Stimulated activated naive B cell treated with anti-CD40 and anti-IgM and Interleukin-4, amounts not matched to agents 10 μg/mL and 1 μg/mL and 100 μg/mL, for 72 hours (primary cell): ENCODE measurements at regions not wholly inside any gene's neighbourhood (a gene's known extent, or its start where the extent isn't known, plus 50 kb on each side); places are given as distances from the start of the nearest gene placed in this dataset.

Experiments
- ATAC-seq, 2 donors: fragments of 150-1000 bp; cut with Tn5 transposase; replicated peaks; 2 replicates each; pipeline ENCODE4 v1.10.0; 2021; ENCODE audit warnings: moderate library complexity in 1 of 2
- DNase-seq: peaks from one replicate; pipeline ENCODE4 v3.0.0; 2021
- H3K27ac Mint-ChIP-seq: one replicate; pipeline ENCODE4 v1.8.0; 2022; ENCODE audit warnings: mild to moderate bottlenecking, mixed read lengths
- H3K27me3 Mint-ChIP-seq, 2 donors: one replicate each; pipeline ENCODE4 v1.8.0; 2022; ENCODE audit warnings: mixed read lengths in 2 of 2
- H3K36me3 Mint-ChIP-seq, 2 donors: one replicate each; pipeline ENCODE4 v1.8.0; 2022; ENCODE audit warnings: mixed read lengths in 2 of 2, mild to moderate bottlenecking in 1 of 2
- H3K4me1 Mint-ChIP-seq, 2 donors: one replicate each; pipeline ENCODE4 v1.8.0; 2022; ENCODE audit warnings: mixed read lengths in 2 of 2, mild to moderate bottlenecking in 1 of 2
- H3K4me3 Mint-ChIP-seq, 2 donors: one replicate each; pipeline ENCODE4 v1.8.0; 2022; ENCODE audit warnings: mild to moderate bottlenecking in 2 of 2, mixed read lengths in 2 of 2, moderate library complexity in 1 of 2
- H3K9me3 Mint-ChIP-seq, 2 donors: one replicate each; pipeline ENCODE4 v1.8.0; 2022; ENCODE audit warnings: mixed read lengths in 2 of 2, mild to moderate bottlenecking in 1 of 2

DNA sequence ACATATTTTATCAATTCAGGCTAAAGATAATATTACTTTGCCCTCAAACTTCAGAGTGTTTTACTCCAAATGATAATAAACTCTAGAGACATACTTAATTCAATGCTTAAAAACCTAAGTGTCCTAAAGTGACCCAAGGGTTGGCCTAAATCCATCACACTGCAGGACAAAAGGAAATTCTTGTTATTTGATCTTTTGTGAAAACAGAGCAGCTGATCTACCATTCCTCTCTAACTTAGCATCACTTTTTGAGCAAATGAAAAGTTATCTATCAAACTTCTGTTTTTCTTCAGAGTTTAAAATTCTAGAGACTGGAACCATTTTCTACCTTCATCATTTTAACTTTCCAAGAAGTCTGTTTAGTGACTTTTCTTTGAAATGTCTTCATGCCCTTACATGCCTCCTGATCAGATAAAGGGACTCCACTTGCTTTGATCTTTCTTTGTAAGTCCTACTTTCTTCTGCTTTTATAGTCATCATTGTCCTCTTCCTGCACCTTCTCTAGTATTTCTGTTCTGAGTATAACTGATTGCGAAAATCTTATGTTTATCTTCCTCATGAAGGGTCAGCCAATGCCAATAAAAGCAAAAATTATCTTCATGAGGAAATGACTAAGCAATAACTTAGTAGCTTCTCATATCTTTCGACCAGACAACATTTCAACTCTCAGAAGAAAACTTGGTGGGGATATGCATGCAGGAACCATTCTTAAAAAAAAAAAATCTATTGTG, 378.7 kb upstream of the TGFBR2 start:
- H3K9me3 Mint-ChIP-seq: no peaks in the 10 kb centered on the region
- no peak overlapping the region for H3K4me3 Mint-ChIP-seq
- peaks cover 0 to 3% of the 10 kb centered on the region in 2 donors for H3K27me3 Mint-ChIP-seq
- DNase-seq (no peak), ATAC-seq (no peak)
- no peaks in the 10 kb centered on the region for H3K36me3 Mint-ChIP-seq
- H3K4me1 Mint-ChIP-seq: peaks cover 2 to 6% of the 10 kb centered on the region in 2 donors
- no peak overlapping the region for H3K27ac Mint-ChIP-seq

DNA sequence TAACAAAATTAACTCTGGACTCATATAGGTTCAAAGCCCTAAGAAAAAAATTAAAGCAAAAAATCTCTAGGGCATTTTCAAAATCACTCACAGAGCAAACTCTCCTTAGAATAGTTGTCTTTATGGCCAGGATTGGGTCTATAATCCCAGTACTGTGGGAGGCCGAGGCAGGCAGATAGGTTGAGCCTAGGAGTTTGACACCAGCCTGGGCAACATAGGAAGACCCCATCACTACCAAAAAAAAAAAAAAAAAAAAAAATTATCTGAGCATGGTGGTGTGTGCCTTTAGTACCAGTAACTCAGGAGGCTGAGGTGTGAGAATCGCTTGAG, 378.1 kb upstream of the TGFBR2 start:
- no peak for ATAC-seq
- H3K36me3 Mint-ChIP-seq: no peaks in the 10 kb centered on the region
- no peak for DNase-seq
- H3K27ac Mint-ChIP-seq: no peak overlapping the region
- H3K27me3 Mint-ChIP-seq: no peaks in the 10 kb centered on the region
- H3K4me1 Mint-ChIP-seq: peaks cover 0 to 6% of the 10 kb centered on the region in 2 donors
- no peaks in the 10 kb centered on the region for H3K9me3 Mint-ChIP-seq
- no peak overlapping the region for H3K4me3 Mint-ChIP-seq

DNA sequence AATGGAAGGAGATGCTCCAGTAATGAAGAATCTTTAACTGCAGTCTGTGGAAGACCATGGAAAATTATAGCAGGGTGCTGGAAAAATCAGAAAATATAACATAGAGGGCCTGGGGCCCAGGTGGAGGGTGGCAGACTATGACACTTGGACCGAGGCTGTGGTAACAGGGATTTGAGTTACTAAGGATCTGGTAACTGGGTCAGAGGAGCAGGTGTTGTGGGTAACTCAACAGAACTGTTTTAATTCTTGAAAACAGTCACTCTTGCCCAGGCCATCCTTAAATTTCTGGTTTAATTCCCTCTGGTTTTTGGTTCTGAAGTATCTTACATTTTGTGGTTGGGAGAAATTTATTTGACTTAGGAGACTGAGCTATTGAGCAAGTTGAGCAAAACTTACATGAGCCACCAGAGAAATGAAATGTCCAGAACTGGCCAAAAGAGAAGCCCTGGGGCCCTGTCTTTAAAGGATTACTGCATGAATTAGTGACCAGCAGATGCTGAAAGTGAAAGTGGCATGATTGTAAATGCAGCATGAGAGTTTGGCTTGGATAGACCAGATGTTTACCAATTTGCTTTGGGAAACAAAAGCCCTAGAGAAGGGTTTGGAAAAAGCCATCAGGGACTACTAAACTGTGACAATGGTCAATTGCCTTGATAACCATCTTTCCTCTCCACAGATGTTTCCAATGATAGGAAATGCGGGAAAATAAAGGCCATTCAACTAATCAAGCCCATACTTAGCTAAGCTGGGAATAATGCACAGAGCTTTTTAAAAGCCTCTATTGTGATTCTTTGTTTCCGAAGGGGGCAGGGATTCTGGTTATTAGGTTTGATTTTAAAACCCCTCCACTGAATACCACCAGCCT, 374.9 kb upstream of the TGFBR2 start:
- no peak overlapping the region for H3K27ac Mint-ChIP-seq
- no peak for ATAC-seq
- H3K4me1 Mint-ChIP-seq: peaks cover 0 to 6% of the 10 kb centered on the region in 2 donors

DNA sequence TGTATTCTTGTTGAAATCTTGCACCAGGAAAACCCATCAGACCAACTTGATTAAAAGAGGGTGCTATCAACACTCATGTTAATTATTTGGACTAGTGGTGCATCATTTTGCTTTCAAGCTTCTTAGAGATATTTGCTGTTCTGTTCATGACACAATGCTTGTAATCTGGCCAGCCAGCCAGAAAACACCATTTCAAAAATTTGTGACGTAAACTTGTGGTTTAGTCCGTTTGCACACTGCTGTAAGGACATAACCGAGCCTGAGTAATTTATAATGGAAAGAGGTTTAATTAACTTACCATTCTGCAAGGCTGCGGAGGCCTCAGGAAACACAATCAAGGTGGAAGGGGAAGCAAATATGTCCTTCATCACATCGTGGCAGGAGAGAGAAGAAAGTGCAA, 374.3 kb upstream of the TGFBR2 start:
- Mint-ChIP-seq H3K36me3 (no peaks in the 10 kb centered on the region), H3K4me1 (peaks cover 0 to 6% of the 10 kb centered on the region in 2 donors), H3K27ac (no peak overlapping the region), H3K9me3 (no peaks in the 10 kb centered on the region), H3K27me3 (no peaks in the 10 kb centered on the region), H3K4me3 (no peak overlapping the region)
- ATAC-seq: no peak
- no peak for DNase-seq

More for the DNA sequence above, 374.9 kb upstream of the TGFBR2 start:
- Mint-ChIP-seq H3K4me3 (no peak overlapping the region), H3K9me3 (no peaks in the 10 kb centered on the region), H3K27me3 (no peaks in the 10 kb centered on the region), H3K36me3 (no peaks in the 10 kb centered on the region)
- DNase-seq: no peak

DNA sequence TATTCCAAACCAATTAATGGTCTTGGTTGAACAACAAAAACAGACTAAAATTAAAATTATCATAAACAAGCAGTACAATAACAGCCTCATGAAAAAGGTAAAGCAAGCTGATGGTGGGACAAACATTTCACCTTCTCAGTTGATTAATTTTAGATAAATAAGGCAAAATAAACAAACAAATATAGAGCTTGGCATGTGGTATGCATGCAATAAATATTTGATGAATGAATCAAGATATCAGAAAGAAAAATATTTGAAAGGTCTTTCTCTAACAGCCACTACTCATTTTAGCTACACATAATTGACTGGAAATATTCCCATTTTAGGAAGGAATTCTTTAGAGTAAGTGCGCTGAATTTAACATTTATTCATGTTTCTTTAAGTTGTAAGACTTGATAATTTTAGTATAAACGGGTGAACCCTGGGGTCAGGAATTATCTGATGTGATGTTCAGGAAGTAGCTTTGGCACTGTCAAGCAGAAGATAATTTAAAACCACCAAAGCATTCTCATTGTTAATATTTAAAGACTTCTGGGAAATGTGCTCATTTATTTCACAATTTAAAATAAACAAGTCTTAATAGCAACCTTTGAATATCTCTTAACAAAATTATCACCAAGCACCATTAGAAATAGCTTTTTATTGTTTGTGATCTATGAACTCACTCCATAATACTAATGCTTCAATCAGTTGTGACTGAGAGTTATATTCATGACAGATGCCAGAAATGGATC, 372.3 kb upstream of the TGFBR2 start:
- ATAC-seq: no peak
- H3K9me3 Mint-ChIP-seq: peaks cover 0 to 7% of the 10 kb centered on the region in 2 donors
- DNase-seq: no peak
- H3K27me3 Mint-ChIP-seq: no peaks in the 10 kb centered on the region
- no peak overlapping the region for H3K27ac Mint-ChIP-seq
- H3K4me1 Mint-ChIP-seq: no peaks in the 10 kb centered on the region
- H3K4me3 Mint-ChIP-seq: no peak overlapping the region
- H3K36me3 Mint-ChIP-seq: peaks cover 0 to 1% of the 10 kb centered on the region in 2 donors

DNA sequence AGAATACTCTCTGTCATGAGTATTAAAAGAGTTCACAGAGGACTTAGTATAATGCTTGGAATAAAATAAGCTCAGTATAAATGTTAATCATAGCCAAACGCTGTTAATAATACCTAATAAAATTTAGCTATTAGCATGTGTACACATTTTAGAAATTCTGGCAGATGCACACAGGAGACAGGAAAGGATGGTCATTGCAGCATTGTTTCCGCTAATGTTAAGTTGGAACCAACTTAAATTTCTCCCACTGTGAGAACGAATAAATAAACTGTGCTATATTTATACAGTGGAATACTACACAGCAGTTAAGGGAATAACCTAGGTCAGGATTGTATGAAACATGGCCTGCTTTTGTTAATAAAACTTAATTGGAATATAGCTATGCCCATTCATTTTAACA, 370.4 kb upstream of the TGFBR2 start:
- ATAC-seq (no peak), DNase-seq (no peak)
- H3K36me3 Mint-ChIP-seq: peaks cover 0 to 1% of the 10 kb centered on the region in 2 donors
- peaks cover 0 to 7% of the 10 kb centered on the region in 2 donors for H3K9me3 Mint-ChIP-seq
- no peaks in the 10 kb centered on the region for H3K27me3 Mint-ChIP-seq
- H3K27ac Mint-ChIP-seq: no peak overlapping the region
- no peak overlapping the region for H3K4me3 Mint-ChIP-seq
- no peaks in the 10 kb centered on the region for H3K4me1 Mint-ChIP-seq

DNA sequence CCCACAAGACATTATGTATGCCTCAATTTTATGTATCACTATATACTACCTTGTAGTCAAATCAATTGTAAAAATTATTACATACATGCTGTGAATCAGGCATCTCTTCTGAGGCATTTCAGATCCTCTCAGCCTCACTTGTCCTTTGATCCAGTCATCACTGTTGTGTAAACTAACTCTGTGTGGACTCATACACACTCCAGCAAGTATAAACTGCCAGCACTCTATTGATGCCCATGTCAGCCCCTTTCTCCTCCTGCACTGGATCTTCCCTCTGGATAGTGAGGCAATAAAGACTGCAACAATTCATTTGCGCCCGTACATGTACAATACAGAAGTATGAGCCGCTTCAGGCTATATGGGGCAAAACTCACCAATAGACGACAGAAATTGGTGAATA, 364.7 kb upstream of the TGFBR2 start:
- Mint-ChIP-seq H3K9me3 (peaks cover 0 to 7% of the 10 kb centered on the region in 2 donors), H3K36me3 (peaks cover 0 to 1% of the 10 kb centered on the region in 2 donors), H3K27ac (no peak overlapping the region), H3K4me1 (no peaks in the 10 kb centered on the region), H3K4me3 (no peak overlapping the region), H3K27me3 (peaks cover 0 to 4% of the 10 kb centered on the region in 2 donors)
- DNase-seq (no peak), ATAC-seq (no peak)

DNA sequence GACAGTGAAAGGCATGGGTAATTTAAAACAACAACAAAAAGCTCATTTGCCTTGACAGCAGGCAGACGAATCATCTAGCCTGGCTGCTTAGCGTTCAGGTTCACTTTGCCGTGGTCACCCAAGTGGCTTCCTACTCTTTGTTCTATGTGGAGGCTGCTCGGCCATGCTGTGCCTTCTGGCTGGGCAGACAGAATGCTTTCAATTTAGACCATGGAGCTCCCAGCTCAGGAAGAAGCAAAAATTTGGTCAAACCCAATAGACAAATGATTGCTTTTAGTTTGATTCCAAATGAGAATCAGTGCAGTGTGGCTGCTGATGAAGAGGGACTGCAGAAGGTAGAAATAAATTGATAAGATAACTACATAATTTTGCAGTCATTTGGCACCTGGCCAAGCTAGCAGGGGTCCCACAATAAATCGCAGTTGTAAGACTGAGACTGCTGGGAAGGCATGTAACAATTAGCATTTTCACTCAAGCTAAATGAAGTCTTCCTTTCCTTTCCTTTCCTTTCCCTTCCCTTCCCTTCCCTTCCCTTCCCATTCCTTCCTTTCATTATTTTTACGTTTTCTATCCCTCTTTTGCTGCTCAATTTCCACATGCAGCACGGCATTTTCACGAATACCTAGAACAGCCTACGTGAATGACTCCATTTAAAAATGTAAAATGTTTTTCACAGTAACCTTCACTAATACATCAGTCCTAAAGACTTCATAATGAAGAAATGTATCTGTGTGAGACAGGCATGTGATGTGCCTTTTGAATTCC, 360.4 kb upstream of the TGFBR2 start:
- Mint-ChIP-seq H3K27me3 (peaks cover 0 to 4% of the 10 kb centered on the region in 2 donors), H3K4me1 (peaks cover 2 to 7% of the 10 kb centered on the region in 2 donors), H3K4me3 (no peak overlapping the region), H3K27ac (no peak overlapping the region), H3K36me3 (no peaks in the 10 kb centered on the region), H3K9me3 (no peaks in the 10 kb centered on the region)
- no peak for DNase-seq
- no peak for ATAC-seq

DNA sequence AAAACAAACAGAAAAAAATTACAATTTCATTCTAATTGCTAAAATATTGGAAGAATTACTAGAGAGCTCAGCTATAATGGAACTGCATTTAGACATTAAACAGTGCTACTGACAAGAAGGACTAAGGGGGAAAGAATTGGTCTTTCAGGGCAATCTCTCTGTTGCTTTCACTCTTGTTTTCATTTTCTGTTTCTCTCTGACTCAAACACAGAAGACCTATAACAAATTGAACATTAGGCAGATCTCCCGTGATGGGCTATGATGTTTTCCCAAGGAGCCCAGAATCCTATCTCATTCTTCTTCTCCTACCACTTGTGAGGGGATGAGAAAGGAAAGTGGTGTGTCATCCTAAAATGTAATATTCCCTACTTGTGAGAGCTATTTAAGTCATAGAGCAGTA, 358.0 kb upstream of the TGFBR2 start:
- H3K36me3 Mint-ChIP-seq: peaks cover 0 to 2% of the 10 kb centered on the region in 2 donors
- H3K27ac Mint-ChIP-seq: no peak overlapping the region
- H3K4me3 Mint-ChIP-seq: no peak overlapping the region
- DNase-seq: no peak
- no peaks in the 10 kb centered on the region for H3K27me3 Mint-ChIP-seq
- no peaks in the 10 kb centered on the region for H3K9me3 Mint-ChIP-seq
- ATAC-seq: peak in 1 of 2 donors; percentile 34
- H3K4me1 Mint-ChIP-seq: peaks cover 2 to 7% of the 10 kb centered on the region in 2 donors

DNA sequence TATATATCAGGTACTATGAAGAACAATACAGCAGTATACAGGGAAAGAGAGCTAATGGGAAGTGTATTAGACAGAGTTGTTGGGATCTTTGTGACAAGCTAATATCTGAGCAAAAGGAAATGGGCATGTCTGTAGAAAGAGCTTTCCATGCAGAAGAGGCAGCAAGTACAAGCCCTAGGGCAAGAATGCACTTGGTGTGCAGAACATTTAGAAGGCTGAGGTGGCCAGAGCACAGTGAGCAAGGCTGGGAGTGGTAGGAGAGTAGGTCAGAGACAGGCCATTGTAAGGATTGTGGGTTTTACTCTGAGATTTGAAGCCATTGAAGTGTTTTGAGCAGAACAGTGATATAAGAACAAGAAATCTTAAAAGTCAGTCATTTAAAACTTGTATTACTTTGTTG, 353.9 kb upstream of the TGFBR2 start:
- Mint-ChIP-seq H3K4me3 (no peak overlapping the region), H3K9me3 (no peaks in the 10 kb centered on the region), H3K4me1 (peaks cover 2 to 7% of the 10 kb centered on the region in 2 donors), H3K27me3 (no peaks in the 10 kb centered on the region), H3K27ac (no peak overlapping the region), H3K36me3 (peaks cover 0 to 2% of the 10 kb centered on the region in 2 donors)
- no peak for ATAC-seq
- no peak for DNase-seq

DNA sequence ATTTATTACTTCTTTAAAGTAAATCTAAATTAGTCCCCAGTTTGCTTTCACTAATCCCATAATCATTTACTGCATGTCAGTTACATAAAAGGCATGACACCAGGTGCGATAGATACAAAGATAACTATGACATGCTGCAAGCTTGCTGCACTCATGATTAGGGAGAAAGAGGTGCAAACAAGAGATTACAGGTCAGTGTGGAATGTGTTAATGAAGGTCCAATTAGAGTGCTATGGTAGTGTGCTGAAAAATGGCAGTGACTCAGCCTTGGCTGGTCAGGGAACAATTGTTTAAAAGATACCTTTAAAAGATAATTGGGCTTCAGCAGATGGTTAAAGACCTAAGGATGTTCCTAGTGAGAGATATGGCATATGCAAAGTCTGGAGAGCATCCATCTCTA, 352.6 kb upstream of the TGFBR2 start:
- Mint-ChIP-seq H3K27me3 (no peaks in the 10 kb centered on the region), H3K4me1 (no peaks in the 10 kb centered on the region), H3K9me3 (no peaks in the 10 kb centered on the region), H3K27ac (no peak overlapping the region), H3K36me3 (peaks cover 0 to 2% of the 10 kb centered on the region in 2 donors), H3K4me3 (no peak overlapping the region)
- DNase-seq: no peak
- ATAC-seq: no peak

DNA sequence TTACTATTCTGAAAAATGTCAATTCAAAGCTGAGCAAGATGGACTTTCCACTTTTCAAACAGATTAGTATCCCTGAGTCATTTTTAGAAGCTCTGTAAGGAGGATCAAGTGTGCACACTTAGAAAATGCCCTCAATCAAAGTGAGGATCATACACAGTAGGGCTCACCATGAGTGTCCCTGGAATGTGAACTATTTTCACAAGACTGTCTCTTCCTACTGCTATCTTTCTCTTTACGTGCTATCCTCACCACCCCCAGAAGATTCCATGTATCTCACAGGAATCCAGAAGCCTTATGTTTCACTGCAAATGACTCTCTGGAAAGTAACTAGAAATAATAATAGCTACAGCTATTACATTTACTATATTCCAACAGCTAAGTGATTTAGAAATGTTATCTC, 349.9 kb upstream of the TGFBR2 start:
- Mint-ChIP-seq H3K4me3 (no peak overlapping the region), H3K4me1 (no peaks in the 10 kb centered on the region), H3K9me3 (no peaks in the 10 kb centered on the region), H3K36me3 (peaks cover 0 to 2% of the 10 kb centered on the region in 2 donors), H3K27ac (no peak overlapping the region), H3K27me3 (no peaks in the 10 kb centered on the region)
- ATAC-seq: no peak
- no peak for DNase-seq

DNA sequence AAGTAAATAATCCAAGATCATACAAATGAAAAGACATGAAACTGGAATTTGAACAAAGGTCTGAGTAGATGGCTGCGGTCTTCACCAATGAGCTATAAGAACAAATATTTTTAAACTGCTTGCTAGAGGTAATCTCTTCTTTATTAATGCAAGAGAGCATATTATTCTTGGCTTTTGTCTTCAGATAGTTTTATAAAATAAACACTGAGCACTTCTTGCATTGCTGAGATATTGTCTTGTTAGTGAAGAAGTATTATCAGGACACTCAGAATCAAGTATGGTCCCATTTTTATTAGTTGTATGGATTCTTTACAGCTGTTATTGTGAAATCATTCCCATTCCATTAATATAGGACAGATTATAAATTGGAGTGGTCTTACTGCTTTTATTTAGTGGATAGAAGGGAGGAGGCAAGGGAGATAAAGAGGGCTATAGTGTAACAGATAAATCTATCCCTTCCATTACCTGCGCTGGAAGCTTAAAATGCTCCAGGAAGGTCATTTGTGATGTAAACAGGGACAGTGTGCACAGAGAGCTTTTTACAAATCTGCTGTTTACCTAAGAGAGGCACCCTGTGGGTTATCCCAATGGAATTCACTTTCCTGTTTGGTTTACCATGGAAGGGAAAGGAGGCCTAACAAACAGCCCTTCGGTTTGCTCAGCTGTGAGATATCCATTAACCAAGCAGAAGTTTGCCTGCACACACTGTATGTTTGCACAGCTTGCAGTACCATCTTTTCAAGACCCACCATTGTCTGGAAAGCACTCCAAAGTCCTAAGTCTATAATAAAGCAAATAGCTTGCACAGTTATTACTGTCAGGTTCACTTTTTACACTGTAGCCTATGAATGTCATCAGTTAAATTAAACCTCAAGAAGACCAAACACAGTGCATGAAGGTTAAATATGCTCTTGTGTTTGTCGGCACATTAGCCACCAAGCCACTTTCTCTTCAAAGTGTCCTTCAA, 347.7 kb upstream of the TGFBR2 start:
- no peak overlapping the region for H3K4me3 Mint-ChIP-seq
- H3K9me3 Mint-ChIP-seq: no peaks in the 10 kb centered on the region
- no peaks in the 10 kb centered on the region for H3K36me3 Mint-ChIP-seq
- no peaks in the 10 kb centered on the region for H3K27me3 Mint-ChIP-seq
- ATAC-seq (no peak), DNase-seq (no peak)
- no peak overlapping the region for H3K27ac Mint-ChIP-seq
- H3K4me1 Mint-ChIP-seq: peaks cover 9 to 13% of the 10 kb centered on the region in 2 donors
